ENCODE measurements at regions not wholly inside any gene's neighbourhood (a gene's known extent, or its start where the extent isn't known, plus 50 kb on each side); places are given as distances from the start of the nearest gene placed in this dataset.

DNA sequence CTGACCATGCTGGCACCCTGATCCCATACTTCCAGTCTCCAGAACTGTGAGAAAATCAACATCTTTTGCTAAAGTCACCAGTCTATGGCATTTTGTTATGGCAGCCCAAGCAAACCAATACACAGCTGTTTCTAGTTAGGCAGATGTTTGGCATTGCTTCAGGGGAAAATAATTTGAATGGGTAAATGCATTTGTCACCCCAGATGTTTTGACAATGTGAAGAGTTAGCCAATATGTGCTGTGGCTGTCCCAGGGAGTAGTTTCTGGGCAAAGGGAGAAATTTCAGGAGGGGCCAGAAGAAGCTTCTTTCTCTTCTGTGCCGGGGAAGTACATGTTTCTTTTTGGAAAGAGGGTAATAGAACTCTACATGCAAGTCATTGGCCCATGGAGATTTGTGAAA is 619.0 kb downstream of the SLC4A3 start (continued):
- TF ChIP-seq, protein P1, sequence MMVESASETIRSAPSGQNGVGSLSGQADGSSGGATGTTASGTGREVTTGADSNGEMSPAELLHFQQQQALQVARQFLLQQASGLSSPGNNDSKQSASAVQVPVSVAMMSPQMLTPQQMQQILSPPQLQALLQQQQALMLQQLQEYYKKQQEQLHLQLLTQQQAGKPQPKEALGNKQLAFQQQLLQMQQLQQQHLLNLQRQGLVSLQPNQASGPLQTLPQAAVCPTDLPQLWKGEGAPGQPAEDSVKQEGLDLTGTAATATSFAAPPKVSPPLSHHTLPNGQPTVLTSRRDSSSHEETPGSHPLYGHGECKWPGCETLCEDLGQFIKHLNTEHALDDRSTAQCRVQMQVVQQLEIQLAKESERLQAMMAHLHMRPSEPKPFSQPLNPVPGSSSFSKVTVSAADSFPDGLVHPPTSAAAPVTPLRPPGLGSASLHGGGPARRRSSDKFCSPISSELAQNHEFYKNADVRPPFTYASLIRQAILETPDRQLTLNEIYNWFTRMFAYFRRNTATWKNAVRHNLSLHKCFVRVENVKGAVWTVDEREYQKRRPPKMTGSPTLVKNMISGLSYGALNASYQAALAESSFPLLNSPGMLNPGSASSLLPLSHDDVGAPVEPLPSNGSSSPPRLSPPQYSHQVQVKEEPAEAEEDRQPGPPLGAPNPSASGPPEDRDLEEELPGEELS (CRISPR knock-in tag; IDR thresholded peaks at IDR 0.05) = no peak
- TF ChIP-seq PRRX2 (CRISPR knock-in tag; IDR thresholded peaks at IDR 0.05) (no peak), ETV6 (CRISPR knock-in tag; IDR thresholded peaks at IDR 0.05) (no peak)
- TF ChIP-seq, protein P2, sequence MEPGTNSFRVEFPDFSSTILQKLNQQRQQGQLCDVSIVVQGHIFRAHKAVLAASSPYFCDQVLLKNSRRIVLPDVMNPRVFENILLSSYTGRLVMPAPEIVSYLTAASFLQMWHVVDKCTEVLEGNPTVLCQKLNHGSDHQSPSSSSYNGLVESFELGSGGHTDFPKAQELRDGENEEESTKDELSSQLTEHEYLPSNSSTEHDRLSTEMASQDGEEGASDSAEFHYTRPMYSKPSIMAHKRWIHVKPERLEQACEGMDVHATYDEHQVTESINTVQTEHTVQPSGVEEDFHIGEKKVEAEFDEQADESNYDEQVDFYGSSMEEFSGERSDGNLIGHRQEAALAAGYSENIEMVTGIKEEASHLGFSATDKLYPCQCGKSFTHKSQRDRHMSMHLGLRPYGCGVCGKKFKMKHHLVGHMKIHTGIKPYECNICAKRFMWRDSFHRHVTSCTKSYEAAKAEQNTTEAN (CRISPR knock-in tag; IDR thresholded peaks at IDR 0.05) = no peak
- TF ChIP-seq, protein P3, sequence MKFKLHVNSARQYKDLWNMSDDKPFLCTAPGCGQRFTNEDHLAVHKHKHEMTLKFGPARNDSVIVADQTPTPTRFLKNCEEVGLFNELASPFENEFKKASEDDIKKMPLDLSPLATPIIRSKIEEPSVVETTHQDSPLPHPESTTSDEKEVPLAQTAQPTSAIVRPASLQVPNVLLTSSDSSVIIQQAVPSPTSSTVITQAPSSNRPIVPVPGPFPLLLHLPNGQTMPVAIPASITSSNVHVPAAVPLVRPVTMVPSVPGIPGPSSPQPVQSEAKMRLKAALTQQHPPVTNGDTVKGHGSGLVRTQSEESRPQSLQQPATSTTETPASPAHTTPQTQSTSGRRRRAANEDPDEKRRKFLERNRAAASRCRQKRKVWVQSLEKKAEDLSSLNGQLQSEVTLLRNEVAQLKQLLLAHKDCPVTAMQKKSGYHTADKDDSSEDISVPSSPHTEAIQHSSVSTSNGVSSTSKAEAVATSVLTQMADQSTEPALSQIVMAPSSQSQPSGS (CRISPR knock-in tag; IDR thresholded peaks at IDR 0.05; ENCODE audit: borderline replicate concordance, low read depth) = no peak

DNA sequence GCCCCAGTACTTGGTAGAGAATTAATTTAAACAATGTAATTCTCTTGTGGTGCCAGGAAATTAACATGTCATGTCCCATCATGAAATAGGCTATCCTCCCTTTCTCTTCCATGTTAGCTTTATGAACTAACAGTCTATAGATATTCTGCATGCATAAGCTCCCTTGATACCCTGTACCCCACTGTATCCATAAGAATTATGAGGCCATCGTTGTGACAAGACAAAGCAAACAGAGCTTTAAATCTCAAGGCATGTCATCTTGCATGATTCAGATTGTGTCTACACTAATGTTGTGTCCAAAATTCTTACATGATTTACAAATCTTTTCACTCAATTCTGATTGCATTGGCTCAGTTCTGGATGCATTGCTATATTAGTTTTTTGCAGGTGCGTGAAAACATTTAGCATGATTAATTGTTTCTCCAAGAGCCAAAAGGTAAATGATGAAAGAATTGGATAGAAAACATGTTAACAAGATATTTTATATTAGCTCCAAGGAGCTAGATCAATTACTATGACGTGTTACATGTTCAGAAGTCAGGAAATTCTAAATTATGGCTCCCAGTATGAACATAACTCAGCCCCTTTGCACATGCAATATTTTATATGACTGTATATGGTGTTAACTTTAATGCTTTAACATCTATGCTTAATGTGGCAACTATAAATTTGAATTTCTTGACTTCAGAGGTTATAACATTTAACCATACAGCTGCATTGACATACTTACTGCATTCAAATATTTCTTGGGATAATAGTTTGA is 620.3 kb downstream of the SLC4A3 start:
- H3K4me3 Mint-ChIP-seq = no peak overlapping the region
- POLR2A ChIA-PET = no interaction called here
- no peaks in the 10 kb centered on the region for H3K27me3 Mint-ChIP-seq (ENCODE audit: low read depth)
- H3K4me1 Mint-ChIP-seq = peaks cover 5% of the 10 kb centered on the region
- H3K27ac Mint-ChIP-seq = no peak overlapping the region
- H3K9me3 Mint-ChIP-seq = peaks cover 3% of the 10 kb centered on the region; the same call in 1 of the 2 replicates
- no peak for ATAC-seq
- CTCF ChIA-PET = no interaction called here
- DNase-seq (ENCODE audit: low spot score) = no peak
- H3K36me3 Mint-ChIP-seq = no peaks in the 10 kb centered on the region
- TF ChIP-seq ZNF263 (CRISPR knock-in tag; IDR thresholded peaks at IDR 0.05; ENCODE audit: low read depth) = no peak
- TF ChIP-seq, protein P4, sequence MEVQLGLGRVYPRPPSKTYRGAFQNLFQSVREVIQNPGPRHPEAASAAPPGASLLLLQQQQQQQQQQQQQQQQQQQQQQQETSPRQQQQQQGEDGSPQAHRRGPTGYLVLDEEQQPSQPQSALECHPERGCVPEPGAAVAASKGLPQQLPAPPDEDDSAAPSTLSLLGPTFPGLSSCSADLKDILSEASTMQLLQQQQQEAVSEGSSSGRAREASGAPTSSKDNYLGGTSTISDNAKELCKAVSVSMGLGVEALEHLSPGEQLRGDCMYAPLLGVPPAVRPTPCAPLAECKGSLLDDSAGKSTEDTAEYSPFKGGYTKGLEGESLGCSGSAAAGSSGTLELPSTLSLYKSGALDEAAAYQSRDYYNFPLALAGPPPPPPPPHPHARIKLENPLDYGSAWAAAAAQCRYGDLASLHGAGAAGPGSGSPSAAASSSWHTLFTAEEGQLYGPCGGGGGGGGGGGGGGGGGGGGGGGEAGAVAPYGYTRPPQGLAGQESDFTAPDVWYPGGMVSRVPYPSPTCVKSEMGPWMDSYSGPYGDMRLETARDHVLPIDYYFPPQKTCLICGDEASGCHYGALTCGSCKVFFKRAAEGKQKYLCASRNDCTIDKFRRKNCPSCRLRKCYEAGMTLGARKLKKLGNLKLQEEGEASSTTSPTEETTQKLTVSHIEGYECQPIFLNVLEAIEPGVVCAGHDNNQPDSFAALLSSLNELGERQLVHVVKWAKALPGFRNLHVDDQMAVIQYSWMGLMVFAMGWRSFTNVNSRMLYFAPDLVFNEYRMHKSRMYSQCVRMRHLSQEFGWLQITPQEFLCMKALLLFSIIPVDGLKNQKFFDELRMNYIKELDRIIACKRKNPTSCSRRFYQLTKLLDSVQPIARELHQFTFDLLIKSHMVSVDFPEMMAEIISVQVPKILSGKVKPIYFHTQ (CRISPR knock-in tag; IDR thresholded peaks at IDR 0.05) = no peak
- TF ChIP-seq EMX1 (CRISPR knock-in tag; IDR thresholded peaks at IDR 0.05) = no peak
- no peak for TF ChIP-seq NFATC4 (CRISPR knock-in tag; IDR thresholded peaks at IDR 0.05)
- no peak for TF ChIP-seq PRRX2 (CRISPR knock-in tag; IDR thresholded peaks at IDR 0.05)
- TF ChIP-seq, protein P5, sequence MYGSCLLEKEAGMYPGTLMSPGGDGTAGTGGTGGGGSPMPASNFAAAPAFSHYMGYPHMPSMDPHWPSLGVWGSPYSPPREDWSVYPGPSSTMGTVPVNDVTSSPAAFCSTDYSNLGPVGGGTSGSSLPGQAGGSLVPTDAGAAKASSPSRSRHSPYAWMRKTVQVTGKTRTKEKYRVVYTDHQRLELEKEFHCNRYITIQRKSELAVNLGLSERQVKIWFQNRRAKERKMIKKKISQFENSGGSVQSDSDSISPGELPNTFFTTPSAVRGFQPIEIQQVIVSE (CRISPR knock-in tag; IDR thresholded peaks at IDR 0.05; ENCODE audit: borderline replicate concordance) = no peak
- TF ChIP-seq, protein P6, sequence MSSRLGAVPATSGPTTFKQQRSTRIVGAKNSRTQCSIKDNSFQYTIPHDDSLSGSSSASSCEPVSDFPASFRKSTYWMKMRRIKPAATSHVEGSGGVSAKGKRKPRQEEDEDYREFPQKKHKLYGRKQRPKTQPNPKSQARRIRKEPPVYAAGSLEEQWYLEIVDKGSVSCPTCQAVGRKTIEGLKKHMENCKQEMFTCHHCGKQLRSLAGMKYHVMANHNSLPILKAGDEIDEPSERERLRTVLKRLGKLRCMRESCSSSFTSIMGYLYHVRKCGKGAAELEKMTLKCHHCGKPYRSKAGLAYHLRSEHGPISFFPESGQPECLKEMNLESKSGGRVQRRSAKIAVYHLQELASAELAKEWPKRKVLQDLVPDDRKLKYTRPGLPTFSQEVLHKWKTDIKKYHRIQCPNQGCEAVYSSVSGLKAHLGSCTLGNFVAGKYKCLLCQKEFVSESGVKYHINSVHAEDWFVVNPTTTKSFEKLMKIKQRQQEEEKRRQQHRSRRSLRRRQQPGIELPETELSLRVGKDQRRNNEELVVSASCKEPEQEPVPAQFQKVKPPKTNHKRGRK (CRISPR knock-in tag; IDR thresholded peaks at IDR 0.05; ENCODE audit: borderline replicate concordance) = no peak
- TF ChIP-seq, protein P7, sequence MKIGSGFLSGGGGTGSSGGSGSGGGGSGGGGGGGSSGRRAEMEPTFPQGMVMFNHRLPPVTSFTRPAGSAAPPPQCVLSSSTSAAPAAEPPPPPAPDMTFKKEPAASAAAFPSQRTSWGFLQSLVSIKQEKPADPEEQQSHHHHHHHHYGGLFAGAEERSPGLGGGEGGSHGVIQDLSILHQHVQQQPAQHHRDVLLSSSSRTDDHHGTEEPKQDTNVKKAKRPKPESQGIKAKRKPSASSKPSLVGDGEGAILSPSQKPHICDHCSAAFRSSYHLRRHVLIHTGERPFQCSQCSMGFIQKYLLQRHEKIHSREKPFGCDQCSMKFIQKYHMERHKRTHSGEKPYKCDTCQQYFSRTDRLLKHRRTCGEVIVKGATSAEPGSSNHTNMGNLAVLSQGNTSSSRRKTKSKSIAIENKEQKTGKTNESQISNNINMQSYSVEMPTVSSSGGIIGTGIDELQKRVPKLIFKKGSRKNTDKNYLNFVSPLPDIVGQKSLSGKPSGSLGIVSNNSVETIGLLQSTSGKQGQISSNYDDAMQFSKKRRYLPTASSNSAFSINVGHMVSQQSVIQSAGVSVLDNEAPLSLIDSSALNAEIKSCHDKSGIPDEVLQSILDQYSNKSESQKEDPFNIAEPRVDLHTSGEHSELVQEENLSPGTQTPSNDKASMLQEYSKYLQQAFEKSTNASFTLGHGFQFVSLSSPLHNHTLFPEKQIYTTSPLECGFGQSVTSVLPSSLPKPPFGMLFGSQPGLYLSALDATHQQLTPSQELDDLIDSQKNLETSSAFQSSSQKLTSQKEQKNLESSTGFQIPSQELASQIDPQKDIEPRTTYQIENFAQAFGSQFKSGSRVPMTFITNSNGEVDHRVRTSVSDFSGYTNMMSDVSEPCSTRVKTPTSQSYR (CRISPR knock-in tag; IDR thresholded peaks at IDR 0.05) = no peak
- TF ChIP-seq NFYB (CRISPR knock-in tag; conservative IDR thresholded peaks at IDR 0.05; ENCODE audit: low read depth) = no peak
- TF ChIP-seq, protein P8, sequence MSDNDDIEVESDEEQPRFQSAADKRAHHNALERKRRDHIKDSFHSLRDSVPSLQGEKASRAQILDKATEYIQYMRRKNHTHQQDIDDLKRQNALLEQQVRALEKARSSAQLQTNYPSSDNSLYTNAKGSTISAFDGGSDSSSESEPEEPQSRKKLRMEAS (CRISPR knock-in tag; IDR thresholded peaks at IDR 0.05) = no peak
- TF ChIP-seq, protein P9, sequence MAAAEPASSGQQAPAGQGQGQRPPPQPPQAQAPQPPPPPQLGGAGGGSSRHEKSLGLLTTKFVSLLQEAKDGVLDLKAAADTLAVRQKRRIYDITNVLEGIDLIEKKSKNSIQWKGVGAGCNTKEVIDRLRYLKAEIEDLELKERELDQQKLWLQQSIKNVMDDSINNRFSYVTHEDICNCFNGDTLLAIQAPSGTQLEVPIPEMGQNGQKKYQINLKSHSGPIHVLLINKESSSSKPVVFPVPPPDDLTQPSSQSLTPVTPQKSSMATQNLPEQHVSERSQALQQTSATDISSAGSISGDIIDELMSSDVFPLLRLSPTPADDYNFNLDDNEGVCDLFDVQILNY (CRISPR knock-in tag; IDR thresholded peaks at IDR 0.05) = no peak

All from WTC11 (cell line).